GM18519 (cell line): ENCODE measurements at regions not wholly inside any gene's neighbourhood (a gene's known extent, or its start where the extent isn't known, plus 50 kb on each side); places are given as distances from the start of the nearest gene placed in this dataset.

Experiments
- ATAC-seq: cut with Tn5 transposase; IDR thresholded peaks from one replicate; pipeline ENCODE4 v1.9.1; 2021; ENCODE audit warnings: mild to moderate bottlenecking, moderate library complexity; ENCODE audit not compliant: unreplicated experiment, low FRiP score

DNA sequence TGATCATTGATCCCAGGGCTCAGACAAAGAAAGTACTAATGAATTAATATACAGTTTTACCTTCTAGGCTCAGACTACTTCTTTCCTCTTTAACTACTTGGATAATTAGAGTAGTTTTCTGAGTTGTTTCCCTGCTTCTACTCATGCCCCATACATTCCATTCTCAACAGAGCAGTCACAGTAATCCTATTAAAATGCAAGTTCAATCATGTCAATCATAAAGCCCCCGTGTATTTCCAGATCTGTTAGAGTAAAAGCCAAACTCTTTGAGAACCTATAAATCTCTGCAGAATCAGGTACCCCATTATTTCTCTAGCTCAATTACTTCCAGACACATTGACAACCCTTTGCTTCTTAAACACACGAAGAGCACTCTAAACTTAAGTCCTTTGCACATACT lies 242.1 kb upstream of the PRMT6 start:
- ATAC-seq, result no peak

- no peak for ATAC-seq
These were observed 238.9 kb upstream of the PRMT6 start for GRCh38 chr1:106817575-106817974.

DNA sequence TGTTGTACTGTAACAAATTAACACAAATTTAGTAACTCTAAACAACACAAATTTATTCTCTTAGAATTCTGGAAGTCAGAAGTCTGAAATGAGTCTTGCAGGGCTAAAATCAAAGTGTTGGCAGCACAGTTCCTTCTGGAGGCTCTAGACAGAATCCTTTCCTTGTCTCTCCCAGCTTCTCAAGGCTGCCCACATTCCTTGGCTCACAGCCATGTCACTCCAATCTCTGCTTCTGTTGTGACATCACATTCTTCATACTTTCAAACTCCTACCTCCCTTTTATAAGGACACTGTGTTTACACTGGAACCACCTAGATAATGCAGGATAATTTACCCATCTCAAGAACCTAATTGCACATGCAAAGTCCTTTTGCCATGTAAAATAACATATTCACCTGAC lies 225.0 kb upstream of the PRMT6 start:
- no peak for ATAC-seq

DNA sequence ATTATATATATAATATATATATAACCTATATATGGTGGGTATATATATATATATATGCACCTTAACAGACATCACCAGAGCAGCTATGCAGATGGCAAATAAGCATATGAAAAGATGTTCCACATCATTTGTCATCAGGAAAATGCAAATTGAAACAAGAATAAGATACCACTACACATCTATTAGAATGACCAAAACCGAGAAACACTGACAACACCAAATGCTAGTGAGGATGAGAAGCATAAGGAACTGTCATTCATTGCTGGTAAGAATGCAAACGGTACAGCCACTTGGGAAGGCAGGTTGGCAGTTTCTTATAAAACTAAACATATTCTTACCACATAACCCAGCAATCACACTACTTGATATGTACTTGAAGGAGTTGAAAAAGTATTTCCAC lies 219.8 kb upstream of the PRMT6 start:
- peak; percentile 87 for ATAC-seq

DNA sequence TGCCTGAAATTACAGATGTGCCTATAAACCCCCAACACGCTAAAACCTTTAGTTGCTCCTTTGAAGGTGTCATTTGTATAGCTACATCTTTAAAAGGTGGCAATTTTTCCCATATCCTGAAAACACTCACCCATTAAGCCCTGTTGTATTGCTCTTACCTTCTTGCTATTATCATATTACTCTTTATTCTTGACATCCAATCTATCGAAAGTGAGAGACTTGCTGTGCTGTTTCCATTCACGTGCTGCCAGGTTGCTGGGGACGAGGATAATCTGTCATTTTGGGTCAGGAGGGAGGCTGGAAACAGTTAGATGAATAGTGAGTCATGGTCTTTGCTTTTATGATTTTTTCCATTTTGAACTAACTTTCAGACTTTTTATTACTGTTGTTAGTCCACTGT lies 213.0 kb upstream of the PRMT6 start:
- ATAC-seq, result no peak

DNA sequence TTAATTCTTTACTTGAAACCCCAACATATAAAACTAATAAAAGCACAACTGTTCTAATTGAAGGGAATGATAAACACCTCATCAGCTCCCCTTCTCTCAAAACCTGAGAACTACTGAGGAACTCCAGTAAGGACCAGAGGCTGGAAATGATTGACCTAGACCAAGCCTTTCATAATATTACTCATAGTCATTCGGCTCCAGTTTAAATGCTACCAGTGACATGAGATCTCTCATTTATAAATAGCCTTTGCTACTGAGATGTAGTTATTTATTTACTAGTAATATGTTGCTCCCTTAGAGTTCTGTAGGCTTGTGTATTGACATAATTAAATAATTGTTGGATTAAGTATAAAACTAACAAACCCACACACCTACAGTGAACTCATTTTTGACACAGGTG lies 209.8 kb upstream of the PRMT6 start:
- no peak for ATAC-seq

DNA sequence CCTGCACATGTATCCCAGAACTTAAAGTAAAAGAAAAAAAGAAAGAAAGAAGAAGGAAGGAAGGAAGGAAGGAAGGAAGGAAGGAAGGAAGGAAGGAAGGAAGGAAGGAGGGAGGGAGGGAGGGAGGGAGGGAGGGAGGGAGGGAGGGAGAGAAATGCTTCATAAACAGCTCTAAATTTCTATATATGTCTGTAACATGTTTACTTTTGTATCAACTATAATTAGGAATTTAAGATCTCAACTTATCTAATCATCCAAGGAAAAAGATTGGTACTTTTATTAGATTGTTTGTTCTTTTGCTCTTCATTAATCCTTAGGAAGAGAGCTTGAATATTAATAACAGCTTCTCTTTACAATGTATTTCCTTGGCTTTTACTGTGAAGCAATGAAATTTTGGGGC lies 195.4 kb upstream of the PRMT6 start:
- ATAC-seq, result no peak

DNA sequence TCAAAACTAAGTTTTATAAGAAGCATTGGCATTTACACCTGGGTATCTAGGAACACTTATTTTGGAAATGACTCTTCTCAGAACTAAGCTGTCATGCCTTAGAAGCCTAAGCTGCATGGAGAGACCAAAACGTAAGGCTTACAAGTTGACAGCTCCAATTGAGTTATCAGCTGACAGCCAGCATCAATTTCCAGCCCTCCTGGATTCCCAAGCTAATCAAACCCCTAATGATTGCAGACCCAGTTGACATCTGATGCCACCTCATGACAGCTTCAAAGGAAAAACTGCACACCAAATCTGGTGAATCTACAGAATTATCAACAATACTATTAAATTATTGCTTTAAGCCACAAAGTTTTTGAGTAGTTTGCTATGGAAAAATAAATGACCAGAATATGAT lies 187.6 kb upstream of the PRMT6 start:
- ATAC-seq, result no peak

GRCh38 chr1:106875622-106876021 lies 180.9 kb upstream of the PRMT6 start:
- peak; percentile 75 for ATAC-seq

DNA sequence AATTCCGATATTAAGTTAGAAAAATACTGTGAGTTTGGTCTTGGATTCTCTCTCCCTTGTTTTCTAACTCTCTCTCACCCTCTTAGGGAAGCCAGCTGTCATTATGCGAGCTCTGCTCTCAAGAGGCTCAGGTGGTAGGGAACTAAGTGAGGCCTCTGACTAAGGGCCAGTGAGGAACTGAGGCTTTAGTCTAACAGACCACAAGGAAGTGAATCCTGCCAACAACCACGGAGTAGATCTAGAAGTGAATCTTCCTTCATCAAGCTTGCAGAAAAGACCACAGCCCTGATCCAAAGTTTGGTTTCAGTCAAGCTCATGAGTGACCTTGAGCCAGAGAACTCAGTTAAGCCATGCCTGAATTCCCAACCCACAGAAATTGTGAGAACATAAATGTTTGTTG lies 180.1 kb upstream of the PRMT6 start:
- peak; percentile 57 for ATAC-seq

DNA sequence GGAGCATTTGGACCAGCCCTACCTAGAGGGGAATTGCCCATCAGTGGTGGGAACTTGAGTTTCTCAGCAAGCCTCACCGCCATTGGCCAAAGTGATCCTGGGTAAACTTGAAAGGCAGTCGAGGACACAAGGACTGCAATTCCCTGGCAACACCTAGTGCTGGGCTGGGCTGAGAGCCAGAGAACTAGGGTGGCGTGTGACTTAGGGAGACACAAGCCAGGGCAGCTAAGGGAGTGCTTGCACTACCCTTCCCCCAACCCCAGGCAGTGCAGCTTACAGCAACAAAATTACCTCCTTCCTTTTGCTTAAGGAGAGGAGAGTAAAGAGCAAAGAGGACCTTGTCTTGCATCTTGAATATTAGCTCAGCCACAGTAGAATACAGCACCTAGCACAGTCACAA lies 176.9 kb upstream of the PRMT6 start:
- no peak for ATAC-seq

DNA sequence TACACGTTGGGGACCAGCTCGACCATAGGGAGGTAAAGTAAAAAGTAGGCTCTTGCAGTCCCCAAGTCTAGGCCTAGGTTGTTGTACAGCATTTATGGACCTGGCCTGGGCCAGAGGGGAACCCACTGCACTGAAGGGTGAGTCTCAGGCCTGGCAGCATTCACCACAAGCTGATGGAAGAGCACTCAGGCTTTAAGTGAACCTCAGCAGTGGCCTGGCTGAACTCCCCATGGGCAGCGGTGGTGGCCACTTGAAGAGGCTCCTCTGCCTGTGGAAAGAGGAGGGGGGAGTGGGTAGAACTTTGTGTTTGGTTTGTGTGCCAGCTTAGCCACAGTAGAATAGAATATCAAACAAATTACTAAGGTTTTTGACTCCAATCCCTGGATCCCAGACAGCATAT lies 176.2 kb upstream of the PRMT6 start:
- ATAC-seq, result no peak

DNA sequence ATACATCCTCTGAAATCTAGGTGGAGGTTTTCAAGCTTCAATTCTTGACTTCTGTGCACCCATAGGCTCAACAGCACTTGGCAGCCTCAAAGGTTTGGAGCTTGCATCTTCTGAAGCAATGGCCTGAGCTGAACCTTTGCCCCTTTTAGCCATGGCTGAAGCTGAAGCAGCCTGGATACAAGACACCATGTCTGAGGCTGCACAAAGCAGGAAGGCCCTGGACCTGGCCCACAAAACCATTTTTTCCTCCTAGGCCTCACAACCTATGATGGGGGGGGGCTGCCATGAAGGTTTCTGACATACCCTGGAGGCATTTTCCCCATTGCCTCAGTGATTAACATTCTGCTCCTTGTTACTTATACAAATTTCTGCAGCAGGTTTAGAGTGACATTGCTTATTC lies 173.3 kb upstream of the PRMT6 start:
- no peak for ATAC-seq

DNA sequence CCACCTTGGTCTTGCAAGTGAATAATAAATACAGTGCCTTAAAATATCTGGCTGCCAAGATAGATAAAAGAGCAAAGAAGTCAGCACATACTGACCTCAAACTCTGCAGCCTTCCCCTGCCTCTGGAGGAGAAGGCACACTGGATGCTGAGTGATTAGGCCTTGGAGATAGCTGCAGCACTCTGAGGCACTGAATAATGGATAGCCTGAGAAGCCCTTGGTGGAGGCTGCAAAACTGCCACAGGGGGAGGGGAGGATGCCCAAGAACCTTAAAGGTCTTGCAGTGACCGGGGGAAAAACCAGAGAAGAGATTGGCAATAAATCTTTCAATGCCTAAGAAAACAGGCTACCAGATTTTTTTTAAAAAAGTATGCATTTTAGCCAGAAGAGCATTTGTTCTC lies 167.4 kb upstream of the PRMT6 start:
- no peak for ATAC-seq

DNA sequence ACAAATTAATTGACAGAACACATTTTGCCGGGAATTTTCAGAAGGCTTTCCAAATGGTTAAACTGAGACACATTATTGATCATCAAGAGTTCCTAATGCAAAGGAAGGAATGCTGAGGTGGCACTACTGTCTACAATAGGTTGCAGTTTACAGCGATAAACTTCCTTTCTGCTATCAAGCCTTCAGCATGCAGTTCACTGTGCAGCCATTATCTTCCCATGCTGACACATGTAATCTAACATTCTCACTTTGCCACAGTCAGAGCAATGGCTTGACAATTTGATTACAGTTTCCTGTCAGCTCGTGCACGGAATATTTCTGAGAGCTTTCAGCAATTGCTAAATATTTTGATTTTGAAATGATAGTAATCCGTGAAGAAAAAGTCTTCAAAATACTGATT lies 166.9 kb upstream of the PRMT6 start:
- ATAC-seq, result no peak

GRCh38 chr1:106897976-106898375 lies 158.5 kb upstream of the PRMT6 start:
- no peak for ATAC-seq

- ATAC-seq, result no peak
These were observed 156.8 kb upstream of the PRMT6 start for GRCh38 chr1:106899644-106900043.

DNA sequence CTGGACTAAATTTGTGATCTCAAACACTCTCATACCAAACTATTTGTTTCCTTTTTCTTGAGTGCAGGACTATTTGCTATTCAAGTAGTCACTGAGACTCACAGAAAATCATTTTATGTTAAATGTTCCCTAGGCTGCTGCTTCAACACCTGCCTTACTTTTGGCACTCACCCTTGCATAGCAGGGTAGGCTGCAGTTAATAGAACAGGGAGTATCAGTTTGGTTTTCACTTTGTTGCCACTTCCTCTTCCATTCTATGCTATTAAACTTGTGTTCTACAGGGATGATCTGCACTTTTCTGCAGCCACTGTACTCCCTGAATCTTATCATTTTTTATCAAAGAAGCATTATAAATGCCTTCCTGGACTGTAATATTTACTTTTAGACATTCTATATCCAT lies 148.7 kb upstream of the PRMT6 start:
- peak; percentile 100 for ATAC-seq

DNA sequence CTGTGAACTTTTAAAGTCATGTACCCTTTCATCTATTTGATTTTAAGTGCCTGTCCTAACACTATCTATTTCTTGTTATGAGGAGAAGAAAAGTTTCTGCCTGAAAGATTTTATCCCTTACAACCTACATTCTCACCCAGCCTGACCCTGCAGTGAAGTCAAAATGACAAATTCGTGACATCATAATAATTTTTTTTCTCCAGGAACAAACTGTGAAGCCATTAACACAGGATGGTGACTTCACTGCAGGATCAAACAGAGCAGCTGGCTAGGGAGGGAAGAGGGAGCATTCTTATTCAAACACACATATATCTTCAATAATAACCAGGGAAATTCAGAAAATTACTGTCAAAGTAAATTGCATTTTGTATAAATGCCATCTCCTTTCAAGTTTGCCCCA lies 147.8 kb upstream of the PRMT6 start:
- ATAC-seq, result no peak

DNA sequence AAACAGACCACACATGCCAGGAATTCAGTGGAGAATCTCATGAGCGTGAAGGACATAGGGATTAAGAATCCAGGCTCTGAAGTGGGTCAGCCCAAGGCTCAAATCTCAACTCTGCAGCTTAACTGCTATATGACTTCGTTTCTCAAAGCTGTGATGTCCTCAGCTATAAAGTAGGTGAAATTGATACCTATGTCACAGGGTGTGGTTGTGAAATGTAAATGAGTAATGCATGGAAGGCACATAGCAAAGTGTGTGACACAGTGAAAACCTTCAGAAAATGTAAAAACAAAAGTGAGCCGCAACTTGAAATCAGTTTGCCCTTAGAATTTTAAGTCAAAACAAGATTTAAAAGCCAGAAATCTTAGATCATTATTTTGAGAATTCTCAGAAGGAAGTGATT lies 145.7 kb upstream of the PRMT6 start:
- no peak for ATAC-seq

- no peak for ATAC-seq
These were observed 144.3 kb upstream of the PRMT6 start for GRCh38 chr1:106912131-106912530.

GRCh38 chr1:106921186-106921585 lies 135.3 kb upstream of the PRMT6 start:
- no peak for ATAC-seq

DNA sequence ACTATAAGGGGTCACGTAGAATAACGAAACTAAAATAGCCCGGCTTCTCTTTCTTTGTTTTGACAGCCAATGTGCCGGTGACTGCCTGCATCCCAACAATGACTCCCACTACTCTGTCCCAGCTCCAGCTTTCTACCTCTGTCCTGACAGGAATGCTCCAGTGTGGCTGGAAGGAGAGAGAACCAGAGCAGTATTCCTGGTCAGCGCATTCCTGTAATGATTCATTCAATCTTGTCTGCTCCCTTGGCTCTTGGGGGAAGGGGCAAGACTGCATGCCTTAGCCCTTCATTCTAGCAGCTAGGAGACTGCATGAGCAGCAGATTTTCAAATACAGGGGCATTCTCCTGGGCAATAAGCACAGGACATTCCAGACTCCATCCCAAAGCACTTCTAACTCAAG lies 132.1 kb upstream of the PRMT6 start:
- ATAC-seq, result no peak

DNA sequence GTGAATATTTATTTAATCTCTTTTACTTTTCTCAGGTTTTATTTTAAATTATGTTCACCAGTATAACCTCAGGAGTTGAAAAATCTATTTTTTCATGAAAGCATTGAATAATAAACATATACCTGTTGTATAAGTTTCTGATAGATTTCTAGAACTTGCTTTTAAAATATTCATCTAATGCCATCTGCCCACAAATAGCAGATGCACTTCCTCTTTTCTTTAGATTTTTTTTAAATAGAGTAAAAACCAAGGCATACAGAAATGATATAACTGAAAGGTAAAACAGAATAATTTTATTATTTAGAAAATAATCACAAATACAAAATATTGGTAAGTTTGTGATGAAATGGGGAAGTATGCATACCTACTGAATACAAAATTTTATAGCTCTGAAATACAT lies 130.7 kb upstream of the PRMT6 start:
- ATAC-seq, result no peak
